ENCODE measurements at regions not wholly inside any gene's neighbourhood (a gene's known extent, or its start where the extent isn't known, plus 50 kb on each side); places are given as distances from the start of the nearest gene placed in this dataset.

DNA sequence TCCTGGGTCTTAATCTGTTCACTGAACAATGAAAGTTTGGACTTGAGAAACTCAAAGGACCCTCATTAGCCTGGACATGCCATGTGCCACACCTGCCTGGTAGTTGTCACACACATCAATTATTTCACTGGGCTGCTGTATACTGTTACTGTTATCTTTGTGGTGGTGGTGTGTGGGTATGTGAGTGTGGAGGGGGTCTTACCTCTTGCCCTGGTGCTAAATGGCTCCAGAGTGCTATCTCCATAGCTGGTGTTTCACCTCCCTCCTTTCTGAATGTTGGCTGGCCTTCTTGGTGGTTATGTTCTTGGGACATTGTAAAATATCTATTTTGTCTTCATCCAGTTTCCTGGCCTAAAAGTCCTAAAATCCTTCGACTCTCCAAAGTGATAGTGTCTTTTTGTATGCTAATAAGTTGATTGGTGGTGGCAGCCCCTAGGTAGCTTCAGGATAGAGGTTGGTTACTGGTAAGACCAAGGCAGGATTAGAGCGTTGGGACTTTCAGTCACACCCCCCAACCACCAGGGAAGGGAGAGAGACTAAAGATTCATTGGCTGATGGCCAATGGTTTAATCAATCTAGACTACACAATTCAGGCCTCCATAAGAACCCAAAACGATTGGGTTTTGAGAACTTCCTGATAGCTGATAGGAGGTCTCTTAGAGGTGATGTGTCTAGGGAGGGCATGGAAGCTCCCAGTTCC, 328.1 kb downstream of the MYCN start:
- no peak for DNase-seq (ENCODE audit: extremely low read depth, insufficient read length)
- Histone ChIP-seq H3K36me3 (ENCODE audit: control insufficient read depth, insufficient read depth, low read length) (no peaks in the 10 kb centered on the region), H3K27me3 (replicated peaks; ENCODE audit: control insufficient read depth, insufficient read depth, low read length) (no peaks in the 10 kb centered on the region), H3K4me3 (replicated peaks; ENCODE audit: low read depth, low read length) (no peak overlapping the region)
- TF ChIP-seq, protein P1, sequence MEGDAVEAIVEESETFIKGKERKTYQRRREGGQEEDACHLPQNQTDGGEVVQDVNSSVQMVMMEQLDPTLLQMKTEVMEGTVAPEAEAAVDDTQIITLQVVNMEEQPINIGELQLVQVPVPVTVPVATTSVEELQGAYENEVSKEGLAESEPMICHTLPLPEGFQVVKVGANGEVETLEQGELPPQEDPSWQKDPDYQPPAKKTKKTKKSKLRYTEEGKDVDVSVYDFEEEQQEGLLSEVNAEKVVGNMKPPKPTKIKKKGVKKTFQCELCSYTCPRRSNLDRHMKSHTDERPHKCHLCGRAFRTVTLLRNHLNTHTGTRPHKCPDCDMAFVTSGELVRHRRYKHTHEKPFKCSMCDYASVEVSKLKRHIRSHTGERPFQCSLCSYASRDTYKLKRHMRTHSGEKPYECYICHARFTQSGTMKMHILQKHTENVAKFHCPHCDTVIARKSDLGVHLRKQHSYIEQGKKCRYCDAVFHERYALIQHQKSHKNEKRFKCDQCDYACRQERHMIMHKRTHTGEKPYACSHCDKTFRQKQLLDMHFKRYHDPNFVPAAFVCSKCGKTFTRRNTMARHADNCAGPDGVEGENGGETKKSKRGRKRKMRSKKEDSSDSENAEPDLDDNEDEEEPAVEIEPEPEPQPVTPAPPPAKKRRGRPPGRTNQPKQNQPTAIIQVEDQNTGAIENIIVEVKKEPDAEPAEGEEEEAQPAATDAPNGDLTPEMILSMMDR (IDR thresholded peaks at IDR 0.05; ENCODE audit: insufficient read depth, low read length, poor library complexity, severe bottlenecking) = no peak

GRCh38 chr2:16266571-16266970, 326.2 kb downstream of the MYCN start:
- TF ChIP-seq, protein P1 (IDR thresholded peaks at IDR 0.05; ENCODE audit: insufficient read depth, low read length, poor library complexity, severe bottlenecking) = no peak
- Histone ChIP-seq H3K27me3 (replicated peaks; ENCODE audit: control insufficient read depth, insufficient read depth, low read length) (no peaks in the 10 kb centered on the region), H3K4me3 (replicated peaks; ENCODE audit: low read depth, low read length) (no peak overlapping the region), H3K36me3 (ENCODE audit: control insufficient read depth, insufficient read depth, low read length) (no peaks in the 10 kb centered on the region)
- DNase-seq (ENCODE audit: extremely low read depth, insufficient read length) = no peak

DNA sequence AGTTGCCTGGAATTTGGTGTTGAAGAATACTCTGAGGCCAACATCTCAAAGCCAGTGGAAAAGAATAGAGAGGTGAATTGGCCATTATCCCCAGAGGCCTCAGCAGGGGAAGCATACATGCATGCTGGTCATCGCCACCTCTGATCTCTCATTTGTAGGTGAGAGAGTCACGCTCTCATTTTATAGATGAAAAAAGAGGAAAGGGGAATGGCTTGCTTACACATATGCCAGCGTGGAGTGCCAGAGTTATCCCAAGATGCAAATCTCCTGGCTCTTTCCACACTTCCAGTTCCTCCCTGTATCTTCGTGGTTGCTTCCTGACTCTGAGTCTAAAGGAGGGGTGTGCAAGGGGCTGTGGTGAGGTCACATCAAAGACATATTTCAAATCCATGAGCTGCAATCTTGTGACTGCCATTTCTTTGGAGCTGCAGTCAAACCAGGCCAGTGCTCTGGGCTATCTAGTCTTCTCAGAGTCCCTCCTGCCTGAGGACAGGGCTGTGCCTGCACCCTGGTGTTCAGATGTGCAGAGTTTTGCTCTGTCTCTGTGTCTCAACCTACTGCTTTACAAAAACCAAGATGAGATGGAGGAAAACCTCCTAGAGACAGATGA, 324.7 kb downstream of the MYCN start:
- DNase-seq (ENCODE audit: extremely low read depth, insufficient read length) = no peak
- H3K36me3 ChIP-seq (ENCODE audit: control insufficient read depth, insufficient read depth, low read length) = no peaks in the 10 kb centered on the region
- TF ChIP-seq, protein P1 (IDR thresholded peaks at IDR 0.05; ENCODE audit: insufficient read depth, low read length, poor library complexity, severe bottlenecking) = no peak
- no peaks in the 10 kb centered on the region for H3K27me3 ChIP-seq (replicated peaks; ENCODE audit: control insufficient read depth, insufficient read depth, low read length)
- no peak overlapping the region for H3K4me3 ChIP-seq (replicated peaks; ENCODE audit: low read depth, low read length)

- TF ChIP-seq, protein P1 (IDR thresholded peaks at IDR 0.05; ENCODE audit: insufficient read depth, low read length, poor library complexity, severe bottlenecking) = no peak
- no peak overlapping the region for H3K4me3 ChIP-seq (replicated peaks; ENCODE audit: low read depth, low read length)
- no peaks in the 10 kb centered on the region for H3K36me3 ChIP-seq (ENCODE audit: control insufficient read depth, insufficient read depth, low read length)
- no peak for DNase-seq (ENCODE audit: extremely low read depth, insufficient read length)
- no peaks in the 10 kb centered on the region for H3K27me3 ChIP-seq (replicated peaks; ENCODE audit: control insufficient read depth, insufficient read depth, low read length)
Measured at GRCh38 chr2:16264491-16264890, 324.1 kb downstream of the MYCN start.

DNA sequence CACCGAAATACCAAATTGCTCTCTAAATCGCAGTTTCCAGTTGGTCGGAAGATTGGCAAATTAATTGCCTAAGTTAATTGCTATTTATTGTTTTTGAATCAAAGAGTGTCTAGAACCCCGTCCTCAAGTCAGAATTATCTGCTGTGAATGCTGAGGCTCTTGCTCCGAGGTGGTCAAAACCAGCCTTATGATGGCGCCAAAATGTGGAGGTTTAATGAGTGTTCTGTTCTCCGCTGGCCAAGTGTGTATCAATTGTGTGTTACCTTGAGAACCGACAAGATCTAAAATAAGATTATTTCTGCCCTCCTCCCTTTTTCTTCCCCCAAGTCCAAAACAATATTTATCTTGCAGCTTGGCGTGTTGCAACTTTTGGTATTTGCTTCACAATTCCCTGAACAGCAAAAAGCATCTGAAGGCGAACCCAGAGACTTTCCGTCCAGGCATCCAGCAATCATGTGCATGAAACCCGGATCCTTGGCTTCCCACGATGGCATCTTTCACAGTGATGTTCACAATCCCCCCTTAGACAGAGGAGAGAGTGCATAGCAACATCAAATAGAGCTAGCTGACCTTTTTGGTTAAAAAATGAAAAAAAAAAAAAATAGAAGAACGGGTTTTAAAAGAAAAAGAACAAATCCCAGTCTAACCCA, 323.0 kb downstream of the MYCN start:
- no peak overlapping the region for H3K4me3 ChIP-seq (replicated peaks; ENCODE audit: low read depth, low read length)
- no peak for DNase-seq (ENCODE audit: extremely low read depth, insufficient read length)
- no peaks in the 10 kb centered on the region for H3K36me3 ChIP-seq (ENCODE audit: control insufficient read depth, insufficient read depth, low read length)
- TF ChIP-seq, protein P1 (IDR thresholded peaks at IDR 0.05; ENCODE audit: insufficient read depth, low read length, poor library complexity, severe bottlenecking) = no peak
- H3K27me3 ChIP-seq (replicated peaks; ENCODE audit: control insufficient read depth, insufficient read depth, low read length) = no peaks in the 10 kb centered on the region
